IMR-90 (cell line): ENCODE measurements at regions not wholly inside any gene's neighbourhood (a gene's known extent, or its start where the extent isn't known, plus 50 kb on each side); places are given as distances from the start of the nearest gene placed in this dataset.

Experiments used
- ATAC-seq: fragments of 200-7000 bp; cut with Tn5 transposase; 2 replicates; pipeline ENCODE4 v1.9.1; 2020; ENCODE audit warnings: low read depth, mild to moderate bottlenecking, moderate library complexity
- BruUV-seq: library from RNA; stranded (reverse); fragments of 400-500 nt; replicated peaks from 2 replicates; lab custom pipeline; 2021; lab: Mats Ljungman, UMichigan
- CTCF ChIA-PET: fragments of 300-600 bp; formaldehyde crosslinking; extraction: SDS; loops from one replicate; lab custom pipeline; 2021; ENCODE audit warnings: antibody characterized with exemption; lab: Yijun Ruan, JAX
- POLR2A ChIA-PET: fragments of 300-600 bp; sonication (Branson Sonifier 250); formaldehyde crosslinking; loops from one replicate; lab custom pipeline; 2022; ENCODE audit warnings: antibody characterized with exemption; ENCODE audit not compliant: unreplicated experiment; lab: Charles Lee
- DNase-seq: peaks from one replicate; pipeline ENCODE4 v3.0.0; 2013
- H2AFZ ChIP-seq: replicated peaks from 2 replicates; pipeline ENCODE3; 2013; ENCODE audit warnings: low read length, mild to moderate bottlenecking; ENCODE audit not compliant: poor library complexity
- H2AK5ac ChIP-seq: 2 replicates; pipeline ENCODE4 v1.6.1; 2013; ENCODE audit warnings: low read depth, low read length, inconsistent platforms
- H2AK9ac ChIP-seq: replicated peaks from 2 replicates; pipeline ENCODE3; 2013; ENCODE audit warnings: mild to moderate bottlenecking, low read depth, low read length, moderate library complexity; ENCODE audit not compliant: poor library complexity
- H2BK120ac ChIP-seq: 2 replicates; pipeline ENCODE4 v1.6.1; 2013; ENCODE audit warnings: low read depth, low read length, inconsistent platforms
- H2BK15ac ChIP-seq: 3 replicates; pipeline ENCODE4 v1.6.1; 2013; ENCODE audit warnings: low read depth, low read length, inconsistent platforms
- H2BK20ac ChIP-seq: 2 replicates; pipeline ENCODE4 v1.6.1; 2013; ENCODE audit warnings: low read depth, mild to moderate bottlenecking, inconsistent platforms, low read length, moderate library complexity
- H2BK5ac ChIP-seq: 2 replicates; pipeline ENCODE4 v1.6.1; 2013; ENCODE audit warnings: mild to moderate bottlenecking, low read depth, low read length, inconsistent platforms; ENCODE audit not compliant: poor library complexity, severe bottlenecking
- H3K14ac ChIP-seq: replicated peaks from 2 replicates; pipeline ENCODE4 v1.6.1; 2013; ENCODE audit warnings: low read depth, low read length, inconsistent platforms
- H3K18ac ChIP-seq: 2 replicates; pipeline ENCODE4 v1.6.1; 2013; ENCODE audit warnings: low read depth, low read length, control low read depth
- H3K23ac ChIP-seq: 2 replicates; pipeline ENCODE4 v1.6.1; 2013; ENCODE audit warnings: low read depth, low read length, inconsistent platforms
- H3K27ac ChIP-seq: 2 replicates; pipeline ENCODE4 v1.5.1; 2013; ENCODE audit warnings: mild to moderate bottlenecking, control low read depth, low read length; ENCODE audit not compliant: insufficient read depth
- H3K27me3 ChIP-seq: 2 replicates; pipeline ENCODE4 v1.6.1; 2013; ENCODE audit warnings: low read length; ENCODE audit not compliant: control insufficient read depth, insufficient read depth
- H3K36me3 ChIP-seq: 2 replicates; pipeline ENCODE4 v1.6.1; 2013; ENCODE audit warnings: low read length, mixed read lengths; ENCODE audit not compliant: control insufficient read depth, insufficient read depth
- H3K4ac ChIP-seq: 2 replicates; pipeline ENCODE4 v1.6.1; 2013; ENCODE audit warnings: low read depth, low read length, inconsistent platforms
- H3K4me1 ChIP-seq: 2 replicates; pipeline ENCODE4 v1.6.1; 2013; ENCODE audit warnings: low read length, mixed read lengths; ENCODE audit not compliant: control insufficient read depth, insufficient read depth
- H3K4me2 ChIP-seq: 2 replicates; pipeline ENCODE4 v1.6.1; 2013; ENCODE audit warnings: low read depth, mild to moderate bottlenecking, control low read depth, low read length, moderate library complexity
- H3K4me3 ChIP-seq: 2 replicates; pipeline ENCODE4 v1.5.1; 2013; ENCODE audit warnings: low read depth, mild to moderate bottlenecking, control low read depth, low read length, moderate library complexity; ENCODE audit not compliant: insufficient read depth
- H3K56ac ChIP-seq: 2 replicates; pipeline ENCODE4 v1.6.1; 2013; ENCODE audit warnings: low read length, inconsistent platforms; ENCODE audit not compliant: insufficient read depth; ENCODE audit errors: extremely low read depth
- H3K79me1 ChIP-seq, 2 experiments: 2 replicates each; pipeline ENCODE4 v1.6.1; 2013; ENCODE audit warnings: low read length in 2 of 2, inconsistent platforms in 1 of 2, low read depth in 1 of 2
- H3K9ac ChIP-seq: 2 replicates; pipeline ENCODE4 v1.6.1; 2013; ENCODE audit warnings: low read depth, low read length, control low read depth
- H3K9me1 ChIP-seq: 2 replicates; pipeline ENCODE4 v1.6.1; 2013; ENCODE audit warnings: low read length, inconsistent platforms; ENCODE audit not compliant: insufficient read depth
- H3K9me3 ChIP-seq: 2 replicates; pipeline ENCODE4 v1.6.1; 2013; ENCODE audit warnings: low read length; ENCODE audit not compliant: control insufficient read depth, insufficient read depth
- H4K20me1 ChIP-seq: 2 replicates; pipeline ENCODE4 v1.6.1; 2013; ENCODE audit warnings: low read length, inconsistent platforms; ENCODE audit not compliant: insufficient read depth
- H4K5ac ChIP-seq: 2 replicates; pipeline ENCODE4 v1.6.1; 2013; ENCODE audit warnings: mild to moderate bottlenecking, low read depth, low read length, control low read depth
- H4K8ac ChIP-seq, 2 experiments: 2 replicates each; pipeline ENCODE4 v1.6.1; 2013; ENCODE audit warnings: low read depth in 2 of 2, low read length in 2 of 2, control low read depth in 1 of 2, inconsistent platforms in 1 of 2
- H4K91ac ChIP-seq: 2 replicates; pipeline ENCODE4 v1.6.1; 2013; ENCODE audit warnings: low read depth, low read length, inconsistent platforms; ENCODE audit not compliant: insufficient read depth
- CEBPB ChIP-seq: IDR thresholded peaks from 2 replicates; pipeline ENCODE4 v1.6.1; 2012; ENCODE audit warnings: low read depth, low read length, improper control_type of control experiment
- CHD1 ChIP-seq: IDR thresholded peaks from 2 replicates; pipeline ENCODE4 v1.6.1; 2012; ENCODE audit warnings: low read depth, low read length, improper control_type of control experiment
- FOS ChIP-seq: fragments of 150-350 bp; IDR thresholded peaks from 2 replicates; pipeline ENCODE4 v1.6.1; 2016; ENCODE audit warnings: low read depth, low read length
- MAFK ChIP-seq: IDR thresholded peaks from 2 replicates; pipeline ENCODE4 v1.6.1; 2012; ENCODE audit warnings: low read depth, low read length, improper control_type of control experiment
- RAD21 ChIP-seq: IDR thresholded peaks from 2 replicates; pipeline ENCODE4 v1.6.1; 2012; ENCODE audit warnings: low read length, improper control_type of control experiment
- SMC3 ChIP-seq: fragments of 150-350 bp; IDR thresholded peaks from 2 replicates; pipeline ENCODE4 v1.6.1; 2016; ENCODE audit warnings: low read depth, mild to moderate bottlenecking, antibody characterized with exemption, low read length, moderate library complexity
- WGBS, 2 experiments: methylation state at CpG; one replicate each; pipeline versions ENCODE4 v1.1.5 to v1.1.7; 2013; ENCODE audit warnings: missing lambda C conversion rate in 2 of 2; ENCODE audit not compliant: insufficient read length in 1 of 2; ENCODE audit errors: extremely low coverage in 2 of 2; 5-methylcytosine and 5-hydroxymethylcytosine counted together
- dilution Hi-C: fragments of 300-500 bp; cut with HindIII; formaldehyde crosslinking; loops from one replicate; pipeline ENCODE4 v1.14.3; 2018; ENCODE audit warnings: low sequenced_read_pairs; ENCODE audit not compliant: unreplicated experiment
- in situ Hi-C: fragments of 300-500 bp; cut with MboI; formaldehyde crosslinking; loops from 3 replicates; pipeline ENCODE4 v1.14.3; 2019; ENCODE audit warnings: low sequenced_read_pairs, inconsistent platforms, mixed read lengths
- intact Hi-C: fragments of 100-400 bp; cut with micrococcal nuclease; formaldehyde crosslinking; loops from 2 replicates; pipeline ENCODE4 v1.10.0; 2022
- TF ChIP-seq, protein P1 (sequence below): fragments of 150-350 bp; IDR thresholded peaks from 2 replicates; pipeline ENCODE4 v1.6.1; 2017; ENCODE audit warnings: mild to moderate bottlenecking, antibody characterized with exemption, low read length, low read depth

DNA sequence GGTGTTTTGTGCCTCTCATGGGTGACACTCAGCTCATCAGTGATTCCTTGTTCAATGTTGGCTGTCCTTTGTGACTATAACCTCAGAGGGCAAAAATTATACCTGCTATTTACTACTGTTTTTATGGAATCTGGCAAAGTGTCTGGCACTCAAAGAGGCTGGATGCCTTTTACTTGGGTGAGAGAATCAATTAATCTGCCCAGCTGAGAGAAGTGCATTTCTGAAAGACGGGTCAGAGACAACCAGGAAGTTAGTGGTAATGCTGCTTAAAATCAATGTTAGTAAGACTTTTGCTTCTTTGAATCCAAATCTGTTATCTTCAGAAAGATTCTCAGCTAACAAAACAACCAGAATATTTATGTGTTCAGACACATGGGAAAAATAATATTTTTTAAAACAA, 436.2 kb upstream of the SUCLG2 start:
- CTCF ChIA-PET = no interaction called here
- intact Hi-C loops = no loop called here
- H3K14ac ChIP-seq = no peak overlapping the region
- H3K27ac ChIP-seq = no peak overlapping the region
- no peaks in the 10 kb centered on the region for H3K36me3 ChIP-seq
- no peak overlapping the region for H2AFZ ChIP-seq
- H2BK15ac ChIP-seq = no peak overlapping the region
- no CpG with 5 or more reads among the region's 1 CpG for WGBS, 2 experiments
- H4K5ac ChIP-seq = no peak overlapping the region
- no peak overlapping the region for H4K8ac ChIP-seq
- no peak overlapping the region for H2BK5ac ChIP-seq
- POLR2A ChIA-PET = no interaction called here
- BruUV-seq = no TSS peak
- H3K18ac ChIP-seq = no peak overlapping the region
- no peak overlapping the region for H3K4ac ChIP-seq
- H3K4me1 ChIP-seq = no peaks in the 10 kb centered on the region
- H4K20me1 ChIP-seq = no peaks in the 10 kb centered on the region
- no peak overlapping the region for H3K4me3 ChIP-seq
- in situ Hi-C loops = no loop called here
- H2AK5ac ChIP-seq = no peak overlapping the region
- no peaks in the 10 kb centered on the region for H3K79me1 ChIP-seq
- no peak overlapping the region for H3K23ac ChIP-seq
- H4K91ac ChIP-seq = no peak overlapping the region
- no peaks in the 10 kb centered on the region for H3K9me1 ChIP-seq
- no peak overlapping the region for H2BK120ac ChIP-seq
- no peak for DNase-seq
- H2AK9ac ChIP-seq = no peak overlapping the region
- no peaks in the 10 kb centered on the region for H3K27me3 ChIP-seq
- no peaks in the 10 kb centered on the region for H3K9me3 ChIP-seq
- no peak overlapping the region for H3K4me2 ChIP-seq
- TF ChIP-seq RAD21 (no peak), CHD1 (no peak), FOS (no peak), SMC3 (no peak), CEBPB (no peak), MAFK (no peak)
- TF ChIP-seq, protein P1, sequence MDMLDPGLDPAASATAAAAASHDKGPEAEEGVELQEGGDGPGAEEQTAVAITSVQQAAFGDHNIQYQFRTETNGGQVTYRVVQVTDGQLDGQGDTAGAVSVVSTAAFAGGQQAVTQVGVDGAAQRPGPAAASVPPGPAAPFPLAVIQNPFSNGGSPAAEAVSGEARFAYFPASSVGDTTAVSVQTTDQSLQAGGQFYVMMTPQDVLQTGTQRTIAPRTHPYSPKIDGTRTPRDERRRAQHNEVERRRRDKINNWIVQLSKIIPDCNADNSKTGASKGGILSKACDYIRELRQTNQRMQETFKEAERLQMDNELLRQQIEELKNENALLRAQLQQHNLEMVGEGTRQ = no peak
- no peak overlapping the region for H3K9ac ChIP-seq
- no peak overlapping the region for H2BK20ac ChIP-seq
- ATAC-seq = no peak
- H3K56ac ChIP-seq = no peak overlapping the region
- dilution Hi-C loops = no loop called here
